Kidney (tissue), 13 donors: ENCODE measurements at regions not wholly inside any gene's neighbourhood (a gene's known extent, or its start where the extent isn't known, plus 50 kb on each side); places are given as distances from the start of the nearest gene placed in this dataset.

Source experiments
- DNase-seq, 5 donors: peaks; one replicate each; pipeline ENCODE4 v3.0.0-alpha.2; 2013 to 2020
- FAIRE-seq: peaks from 2 replicates; lab custom pipeline; 2012; peaks lifted over from hg19 to GRCh38; lab: Jason Lieb, UNC
- H3K27ac ChIP-seq, 2 donors: one replicate each; pipeline ENCODE4 v1.7.0; 2013; ENCODE audit warnings: low read depth in 2 of 2, low read length in 2 of 2, inconsistent platforms in 1 of 2
- H3K27me3 ChIP-seq: one replicate; pipeline ENCODE4 v1.7.1; 2013; ENCODE audit warnings: low read length, inconsistent platforms; ENCODE audit not compliant: control insufficient read depth, insufficient read depth
- H3K36me3 ChIP-seq, 3 donors: one replicate each; pipeline versions ENCODE4 v1.7.0 to v1.7.1; 2013; ENCODE audit warnings: low read length in 3 of 3, control low read depth in 1 of 3, inconsistent platforms in 1 of 3; ENCODE audit not compliant: insufficient read depth in 3 of 3, control insufficient read depth in 2 of 3
- H3K4me1 ChIP-seq, 3 donors: one replicate each; pipeline versions ENCODE4 v1.7.0 to v1.7.1; 2013; ENCODE audit warnings: low read length in 3 of 3, inconsistent platforms in 1 of 3, low read depth in 1 of 3; ENCODE audit not compliant: control insufficient read depth in 2 of 3, insufficient read depth in 2 of 3
- H3K4me3 ChIP-seq, 3 donors: one replicate each; pipeline versions ENCODE4 v1.7.0 to v1.8.1; 2013; ENCODE audit warnings: low read length in 3 of 3, control low read depth in 1 of 3, inconsistent platforms in 1 of 3
- H3K9ac ChIP-seq, 3 donors: one replicate each; pipeline versions ENCODE4 v1.7.0 to v1.7.1; 2013; ENCODE audit warnings: low read length in 3 of 3, control low read depth in 1 of 3, inconsistent platforms in 1 of 3
- H3K9me3 ChIP-seq, 3 donors: one replicate each; pipeline versions ENCODE4 v1.7.0 to v1.7.1; 2013; ENCODE audit warnings: low read length in 3 of 3, control low read depth in 1 of 3, inconsistent platforms in 1 of 3; ENCODE audit not compliant: control insufficient read depth in 2 of 3, insufficient read depth in 1 of 3
- intact Hi-C: fragments of 100-400 bp; cut with DNase I; formaldehyde crosslinking; loops from one replicate; pipeline ENCODE4 v1.11.1; 2022
- TF ChIP-seq, protein P1 (sequence below): IDR thresholded peaks from 3 replicates; pipeline ENCODE4 v1.5.1; 2012; ENCODE audit warnings: mild to moderate bottlenecking, moderate library complexity, borderline replicate concordance; ENCODE audit not compliant: insufficient read depth; ENCODE audit errors: extremely low read depth
- donor health status: control.
- donor health status: control.
- donor health status: control.
- donor health status: control.
- donor health status: control.
- donor health status: DM: yes; HTN: yes; CAD: no.
- donor health status: Normal renal cell carcinoma (clear cell type).

GRCh38 chr18:33851546-33852078 lies 273.6 kb downstream of the ASXL3 start:
- no peak overlapping the region for H3K27ac ChIP-seq
- no peak for FAIRE-seq
- no peaks in the 10 kb centered on the region for H3K36me3 ChIP-seq
- TF ChIP-seq, protein P1, sequence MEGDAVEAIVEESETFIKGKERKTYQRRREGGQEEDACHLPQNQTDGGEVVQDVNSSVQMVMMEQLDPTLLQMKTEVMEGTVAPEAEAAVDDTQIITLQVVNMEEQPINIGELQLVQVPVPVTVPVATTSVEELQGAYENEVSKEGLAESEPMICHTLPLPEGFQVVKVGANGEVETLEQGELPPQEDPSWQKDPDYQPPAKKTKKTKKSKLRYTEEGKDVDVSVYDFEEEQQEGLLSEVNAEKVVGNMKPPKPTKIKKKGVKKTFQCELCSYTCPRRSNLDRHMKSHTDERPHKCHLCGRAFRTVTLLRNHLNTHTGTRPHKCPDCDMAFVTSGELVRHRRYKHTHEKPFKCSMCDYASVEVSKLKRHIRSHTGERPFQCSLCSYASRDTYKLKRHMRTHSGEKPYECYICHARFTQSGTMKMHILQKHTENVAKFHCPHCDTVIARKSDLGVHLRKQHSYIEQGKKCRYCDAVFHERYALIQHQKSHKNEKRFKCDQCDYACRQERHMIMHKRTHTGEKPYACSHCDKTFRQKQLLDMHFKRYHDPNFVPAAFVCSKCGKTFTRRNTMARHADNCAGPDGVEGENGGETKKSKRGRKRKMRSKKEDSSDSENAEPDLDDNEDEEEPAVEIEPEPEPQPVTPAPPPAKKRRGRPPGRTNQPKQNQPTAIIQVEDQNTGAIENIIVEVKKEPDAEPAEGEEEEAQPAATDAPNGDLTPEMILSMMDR, result no peak
- H3K9ac ChIP-seq, result no peak overlapping the region
- DNase-seq, result no peak
- H3K9me3 ChIP-seq, result no peaks in the 10 kb centered on the region
- intact Hi-C loops, result no loop called here
- no peak overlapping the region for H3K4me3 ChIP-seq
- H3K4me1 ChIP-seq, result no peaks in the 10 kb centered on the region
- no peaks in the 10 kb centered on the region for H3K27me3 ChIP-seq

DNA sequence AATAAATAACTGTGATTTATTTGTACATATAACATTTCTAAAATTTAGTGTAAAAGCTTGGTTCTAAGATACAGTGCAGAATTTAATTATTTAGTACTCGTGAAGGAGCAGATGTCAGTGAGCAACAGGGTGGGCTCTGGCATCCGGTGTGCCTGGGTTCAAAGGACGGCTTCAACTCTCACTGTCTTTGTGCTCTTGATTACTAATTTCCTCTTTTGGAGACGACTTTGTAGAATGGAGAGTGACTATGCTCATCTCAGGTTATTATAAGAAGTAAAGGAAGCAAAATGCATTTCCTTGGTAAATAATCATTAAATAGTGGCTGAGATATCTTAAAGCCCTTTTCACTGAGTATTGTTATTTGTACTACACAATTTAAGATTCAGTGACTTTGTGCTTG lies 271.7 kb downstream of the ASXL3 start:
- Histone ChIP-seq H3K4me1 (no peaks in the 10 kb centered on the region), H3K27ac (no peak overlapping the region), H3K27me3 (no peaks in the 10 kb centered on the region), H3K4me3 (no peak overlapping the region), H3K9me3 (no peaks in the 10 kb centered on the region), H3K9ac (no peak overlapping the region), H3K36me3 (no peaks in the 10 kb centered on the region)
- DNase-seq, result no peak
- FAIRE-seq, result no peak
- TF ChIP-seq, protein P1, result no peak
- intact Hi-C loops, result no loop called here

- H3K9me3 ChIP-seq, result no peaks in the 10 kb centered on the region
- H3K9ac ChIP-seq, result no peak overlapping the region
- no peak overlapping the region for H3K27ac ChIP-seq
- no peaks in the 10 kb centered on the region for H3K36me3 ChIP-seq
- no peaks in the 10 kb centered on the region for H3K27me3 ChIP-seq
- no peak overlapping the region for H3K4me3 ChIP-seq
- no peaks in the 10 kb centered on the region for H3K4me1 ChIP-seq
- FAIRE-seq, result no peak
- TF ChIP-seq, protein P1, result no peak
- intact Hi-C loops, result no loop called here
- DNase-seq, result peak in 2 of 5 donors; percentile 3 to 8
Measured at GRCh38 chr18:33844232-33844631, 266.2 kb downstream of the ASXL3 start.
